H9 (cell line): ENCODE measurements at regions not wholly inside any gene's neighbourhood (a gene's known extent, or its start where the extent isn't known, plus 50 kb on each side); places are given as distances from the start of the nearest gene placed in this dataset.

Experiments used
- DNase-seq: peaks from one replicate; pipeline ENCODE4 v3.0.0-alpha.2; 2017
- H2AFZ ChIP-seq: one replicate; pipeline ENCODE4 v1.6.1; 2013; ENCODE audit warnings: mild to moderate bottlenecking, low read length, control low read depth, moderate library complexity
- H2AK5ac ChIP-seq: 2 replicates; pipeline ENCODE4 v1.6.1; 2013; ENCODE audit warnings: low read length, control low read depth, mixed read lengths; ENCODE audit not compliant: insufficient read length
- H2BK120ac ChIP-seq: one replicate; pipeline ENCODE4 v1.6.1; 2013; ENCODE audit warnings: low read depth, mild to moderate bottlenecking, low read length, control low read depth, inconsistent platforms; ENCODE audit not compliant: poor library complexity, severe bottlenecking
- H2BK12ac ChIP-seq: 2 replicates; pipeline ENCODE4 v1.6.1; 2013; ENCODE audit warnings: low read length, control low read depth, mixed read lengths, low read depth; ENCODE audit not compliant: insufficient read length
- H2BK15ac ChIP-seq: 2 replicates; pipeline ENCODE4 v1.6.1; 2013; ENCODE audit warnings: low read depth, low read length, control low read depth
- H2BK20ac ChIP-seq: one replicate; pipeline ENCODE4 v1.6.1; 2013; ENCODE audit warnings: low read depth, mild to moderate bottlenecking, low read length, control low read depth, inconsistent platforms; ENCODE audit not compliant: poor library complexity, severe bottlenecking
- H2BK5ac ChIP-seq: 2 replicates; pipeline ENCODE4 v1.6.1; 2013; ENCODE audit warnings: low read length, control low read depth, mixed read lengths; ENCODE audit not compliant: insufficient read length
- H3K14ac ChIP-seq: 2 replicates; pipeline ENCODE4 v1.6.1; 2013; ENCODE audit warnings: low read length, control low read depth; ENCODE audit not compliant: insufficient read depth
- H3K18ac ChIP-seq: 2 replicates; pipeline ENCODE4 v1.6.1; 2013; ENCODE audit warnings: low read depth, mild to moderate bottlenecking, mixed read lengths, low read length, control low read depth; ENCODE audit not compliant: insufficient read length
- H3K23ac ChIP-seq: 2 replicates; pipeline ENCODE4 v1.6.1; 2013; ENCODE audit warnings: low read length, control low read depth, mixed read lengths, low read depth; ENCODE audit not compliant: insufficient read length
- H3K23me2 ChIP-seq: 2 replicates; pipeline ENCODE4 v1.6.1; 2013; ENCODE audit warnings: low read depth, mild to moderate bottlenecking, mixed read lengths, low read length, control low read depth; ENCODE audit not compliant: insufficient read length, poor library complexity, severe bottlenecking
- H3K27ac ChIP-seq: 2 replicates; pipeline ENCODE4 v1.5.1; 2013; ENCODE audit warnings: low read length, control low read depth, mixed read lengths, low read depth; ENCODE audit not compliant: insufficient read length
- H3K27me3 ChIP-seq: 2 replicates; pipeline ENCODE4 v1.6.1; 2013; ENCODE audit warnings: low read length, control low read depth, inconsistent platforms; ENCODE audit not compliant: insufficient read depth
- H3K4ac ChIP-seq: 2 replicates; pipeline ENCODE4 v1.6.1; 2013; ENCODE audit warnings: low read depth, mild to moderate bottlenecking, control low read depth, inconsistent platforms, low read length, moderate library complexity
- H3K4me1 ChIP-seq: 2 replicates; pipeline ENCODE4 v1.6.1; 2013; ENCODE audit warnings: low read length, control low read depth, inconsistent platforms; ENCODE audit not compliant: insufficient read depth
- H3K4me2 ChIP-seq: 2 replicates; pipeline ENCODE4 v1.6.1; 2013; ENCODE audit warnings: low read length, control low read depth, mixed read lengths; ENCODE audit not compliant: insufficient read length, insufficient read depth
- H3K56ac ChIP-seq: 2 replicates; pipeline ENCODE4 v1.6.1; 2013; ENCODE audit warnings: low read depth, mild to moderate bottlenecking, mixed read lengths, low read length, control low read depth; ENCODE audit not compliant: insufficient read length
- H3K79me1 ChIP-seq: 2 replicates; pipeline ENCODE4 v1.6.1; 2013; ENCODE audit warnings: low read depth, mild to moderate bottlenecking, moderate library complexity, low read length, control low read depth, inconsistent platforms; ENCODE audit not compliant: insufficient read depth, poor library complexity, severe bottlenecking
- H3K79me2 ChIP-seq: 2 replicates; pipeline ENCODE4 v1.6.1; 2013; ENCODE audit warnings: low read length, control low read depth, inconsistent platforms; ENCODE audit not compliant: insufficient read depth
- H3K9ac ChIP-seq: 2 replicates; pipeline ENCODE4 v1.6.1; 2013; ENCODE audit warnings: low read length, control low read depth, mixed read lengths; ENCODE audit not compliant: insufficient read length; ENCODE audit errors: extremely low read depth
- H3K9me3 ChIP-seq: one replicate; pipeline ENCODE4 v1.6.1; 2013; ENCODE audit warnings: low read depth, low read length, inconsistent platforms; ENCODE audit not compliant: control insufficient read depth
- H3T11ph ChIP-seq: one replicate; pipeline ENCODE4 v1.6.1; 2013; ENCODE audit warnings: mild to moderate bottlenecking, low read length, control low read depth, inconsistent platforms
- H4K20me1 ChIP-seq: one replicate; pipeline ENCODE4 v1.6.1; 2013; ENCODE audit not compliant: control insufficient read depth, insufficient read length, insufficient read depth
- H4K5ac ChIP-seq: 2 replicates; pipeline ENCODE4 v1.6.1; 2013; ENCODE audit warnings: low read depth, mild to moderate bottlenecking, mixed read lengths, low read length, control low read depth; ENCODE audit not compliant: insufficient read length
- H4K8ac ChIP-seq: replicated peaks from 2 replicates; pipeline ENCODE4 v1.6.1; 2013; ENCODE audit warnings: low read length, control low read depth, mixed read lengths, low read depth; ENCODE audit not compliant: insufficient read length
- H4K91ac ChIP-seq: 2 replicates; pipeline ENCODE4 v1.6.1; 2013; ENCODE audit warnings: low read depth, mild to moderate bottlenecking, moderate library complexity, mixed read lengths, low read length, control low read depth; ENCODE audit not compliant: insufficient read length
- H3K27ac Mint-ChIP-seq, 3 experiments: 2 replicates in 2 of 3; 3 replicates in 1 of 3; pipeline ENCODE4 v1.8.0; 2020 to 2021; ENCODE audit warnings: mixed read lengths in 3 of 3, mild to moderate bottlenecking in 1 of 3, moderate library complexity in 1 of 3
- H3K27me3 Mint-ChIP-seq: 2 replicates; pipeline ENCODE4 v1.8.0; 2021; ENCODE audit warnings: low read depth, mild to moderate bottlenecking, moderate library complexity, mixed read lengths
- H3K36me3 Mint-ChIP-seq, 3 experiments: 2 replicates in 2 of 3; 3 replicates in 1 of 3; pipeline ENCODE4 v1.8.0; 2020 to 2021; ENCODE audit warnings: low read depth in 3 of 3, mixed read lengths in 3 of 3; ENCODE audit not compliant: insufficient read depth in 1 of 3
- H3K4me1 Mint-ChIP-seq, 2 experiments: 2 replicates each; pipeline ENCODE4 v1.8.0; 2020; ENCODE audit warnings: mixed read lengths in 2 of 2
- H3K4me3 Mint-ChIP-seq, 2 experiments: 2 replicates in 1 of 2; 3 replicates in 1 of 2; pipeline ENCODE4 v1.8.0; 2020 to 2021; ENCODE audit warnings: mild to moderate bottlenecking in 2 of 2, mixed read lengths in 2 of 2, moderate library complexity in 1 of 2
- H3K9me3 Mint-ChIP-seq, 2 experiments: 2 replicates in 1 of 2; 3 replicates in 1 of 2; pipeline ENCODE4 v1.8.0; 2020; ENCODE audit warnings: mild to moderate bottlenecking in 2 of 2, mixed read lengths in 2 of 2, moderate library complexity in 1 of 2
- CTCF ChIP-seq: fragments of 200-600 bp; sonication (generic); conservative IDR thresholded peaks from 3 replicates; pipeline ENCODE4 v1.8.0; 2021; ENCODE audit warnings: antibody characterized with exemption, mild to moderate bottlenecking

DNA sequence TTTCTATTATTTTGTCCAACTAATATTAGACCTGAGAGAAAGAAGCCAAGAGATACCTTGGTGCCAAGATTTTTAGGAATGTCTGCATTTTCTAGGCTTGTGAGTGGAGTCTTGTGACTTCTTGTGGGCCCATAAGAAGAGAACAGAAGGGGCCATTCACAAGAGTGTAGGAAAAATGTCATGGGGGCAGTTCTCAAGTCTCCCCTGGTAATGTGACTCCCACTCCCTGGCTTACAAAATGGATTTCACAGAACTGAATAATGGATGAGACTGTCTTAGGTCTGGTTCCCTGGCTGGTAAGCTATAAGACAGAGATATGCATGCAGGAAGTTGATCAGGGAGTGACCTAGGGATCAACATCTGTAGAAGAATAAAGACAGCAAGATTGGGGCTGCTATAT lies 181.3 kb downstream of the CBLN1 start:
- TF ChIP-seq CTCF: no peak
- Histone ChIP-seq H4K20me1 (no peaks in the 10 kb centered on the region), H3K4me2 (no peak overlapping the region), H3K18ac (no peak overlapping the region), H2BK20ac (no peak overlapping the region), H3K4ac (no peak overlapping the region), H3K4me1 (no peaks in the 10 kb centered on the region), H2BK120ac (no peak overlapping the region), H2BK5ac (no peak overlapping the region), H3K14ac (no peak overlapping the region), H2AK5ac (no peak overlapping the region), H4K5ac (no peak overlapping the region), H2AFZ (no peak overlapping the region), H3K23me2 (no peaks in the 10 kb centered on the region), H3K9me3 (no peaks in the 10 kb centered on the region), H3K79me1 (no peaks in the 10 kb centered on the region), H2BK15ac (no peak overlapping the region), H3T11ph (no peak overlapping the region), H3K27ac (no peak overlapping the region), H4K8ac (no peak overlapping the region), H3K56ac (no peak overlapping the region), H3K79me2 (no peaks in the 10 kb centered on the region), H3K23ac (no peak overlapping the region), H3K9ac (no peak overlapping the region), H2BK12ac (no peak overlapping the region), H3K27me3 (no peaks in the 10 kb centered on the region), H4K91ac (no peak overlapping the region)
- Mint-ChIP-seq H3K27me3 (peaks cover 10% of the 10 kb centered on the region), H3K4me3 (no peak overlapping the region), H3K4me1 (peaks cover 4% of the 10 kb centered on the region in 2 experiments), H3K9me3 (no peaks in the 10 kb centered on the region; a peak in 1 of 5 replicates), H3K36me3 (no peaks in the 10 kb centered on the region), H3K27ac (no peak overlapping the region)
- DNase-seq: no peak
